C4-2B (cell line): ENCODE measurements at regions not wholly inside any gene's neighbourhood (a gene's known extent, or its start where the extent isn't known, plus 50 kb on each side); places are given as distances from the start of the nearest gene placed in this dataset.

Experiments
- CTCF ChIP-seq: fragments of 450-650 bp; conservative IDR thresholded peaks from 2 replicates; pipeline ENCODE4 v1.5.1; 2017; ENCODE audit warnings: mild to moderate bottlenecking
- ZFX ChIP-seq: fragments of 450-650 bp; IDR thresholded peaks from 2 replicates; pipeline ENCODE4 v1.6.1; 2017

DNA sequence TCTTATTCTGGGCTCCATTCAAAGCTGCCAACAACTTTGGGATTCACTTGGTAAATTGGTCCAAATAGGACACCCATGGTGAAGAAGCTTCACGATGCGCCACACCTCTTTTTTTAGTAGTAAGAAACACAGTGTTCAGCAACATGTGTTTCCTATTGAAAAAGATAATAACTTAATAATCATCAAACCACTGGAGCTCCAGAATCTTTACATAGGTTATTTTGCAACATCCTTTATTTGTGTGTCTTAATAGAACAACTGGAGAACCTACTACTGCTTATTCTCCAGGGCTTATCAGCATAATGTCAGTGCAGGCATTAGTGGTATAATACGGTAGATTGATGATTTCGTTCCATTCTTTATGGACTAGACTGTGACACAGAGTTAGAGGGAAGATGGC lies 63.3 kb upstream of the DAPK1 start:
- TF ChIP-seq ZFX (no peak), CTCF (no peak)
